SIG-M5 treated with dmso at 0.1 percent for 504 hours (cell line): ENCODE measurements at regions not wholly inside any gene's neighbourhood (a gene's known extent, or its start where the extent isn't known, plus 50 kb on each side); places are given as distances from the start of the nearest gene placed in this dataset.

Source experiments
- DNase-seq: peaks from one replicate; lab custom pipeline; 2025; ENCODE audit not compliant: unreplicated experiment; lab: John Stamatoyannopoulos, UW

GRCh38 chr2:150983314-150983897 lies 278.3 kb downstream of the RBM43 start:
- no peak for DNase-seq

- no peak for DNase-seq
Measured at GRCh38 chr2:150981826-150982225, 279.8 kb downstream of the RBM43 start.

- DNase-seq = no peak
Measured at GRCh38 chr2:150978053-150978452, 283.6 kb downstream of the RBM43 start.

- DNase-seq = no peak
Measured at GRCh38 chr2:150977296-150977695, 284.4 kb downstream of the RBM43 start.

- no peak for DNase-seq
Measured at GRCh38 chr2:150976604-150977003, 285.1 kb downstream of the RBM43 start.

GRCh38 chr2:150974864-150975263 lies 286.8 kb downstream of the RBM43 start:
- DNase-seq = no peak

- no peak for DNase-seq
Measured at GRCh38 chr2:150974234-150974633, 287.4 kb downstream of the RBM43 start.

GRCh38 chr2:150971910-150972309 lies 289.8 kb downstream of the RBM43 start:
- DNase-seq = no peak

GRCh38 chr2:150963336-150963735 lies 298.3 kb downstream of the RBM43 start:
- DNase-seq = no peak

GRCh38 chr2:150955231-150955630 lies 306.4 kb downstream of the RBM43 start:
- DNase-seq = no peak

GRCh38 chr2:150946831-150947230 lies 314.8 kb downstream of the RBM43 start:
- no peak for DNase-seq

- no peak for DNase-seq
Measured at GRCh38 chr2:150944315-150944714, 317.3 kb downstream of the RBM43 start.

GRCh38 chr2:150939087-150939486 lies 322.6 kb downstream of the RBM43 start:
- no peak for DNase-seq

GRCh38 chr2:150938527-150938926 lies 323.1 kb downstream of the RBM43 start:
- DNase-seq = no peak

GRCh38 chr2:150937030-150937429 lies 324.6 kb downstream of the RBM43 start:
- no peak for DNase-seq

- no peak for DNase-seq
Measured at GRCh38 chr2:150931451-150931850, 330.2 kb downstream of the RBM43 start.

- no peak for DNase-seq
Measured at GRCh38 chr2:150925611-150926010, 336.1 kb downstream of the RBM43 start.

GRCh38 chr2:150924878-150925277 lies 336.8 kb downstream of the RBM43 start:
- no peak for DNase-seq

GRCh38 chr2:150919901-150920300 lies 341.8 kb downstream of the RBM43 start:
- no peak for DNase-seq

- no peak for DNase-seq
Measured at GRCh38 chr2:150917961-150918713, 343.5 kb downstream of the RBM43 start.

- no peak for DNase-seq
Measured at GRCh38 chr2:150916467-150917396, 344.9 kb downstream of the RBM43 start.
